Pancreas (tissue), 10 donors: ENCODE measurements at regions not wholly inside any gene's neighbourhood (a gene's known extent, or its start where the extent isn't known, plus 50 kb on each side); places are given as distances from the start of the nearest gene placed in this dataset.

Experiments used
- ATAC-seq, 4 donors: fragments of 200-7000 bp; cut with Tn5 transposase; one replicate each; pipeline versions ENCODE4 v1.8.0 to v1.9.1; 2020; ENCODE audit warnings: mild to moderate bottlenecking in 4 of 4, moderate library complexity in 4 of 4
- DNase-seq, 6 donors: peaks; one replicate each; pipeline ENCODE4 v3.0.0-alpha.2; 2020
- FAIRE-seq: peaks from 2 replicates; lab custom pipeline; 2012; peaks lifted over from hg19 to GRCh38; lab: Jason Lieb, UNC
- H3K27ac ChIP-seq, 4 donors: fragments of 200-600 bp; sonication (generic); 1 replicate in 3 of 4; 2 replicates in 1 of 4; pipeline versions ENCODE4 v1.5.0 to v1.8.0; 2020
- H3K27me3 ChIP-seq, 4 donors: fragments of 200-600 bp; one replicate each; pipeline ENCODE4 v1.8.0; 2021
- H3K36me3 ChIP-seq, 3 donors: fragments of 200-600 bp; sonication (generic) in 1 of 3; one replicate each; pipeline versions ENCODE4 v1.5.0 to v1.8.0; 2020 to 2021
- H3K4me1 ChIP-seq, 3 donors: fragments of 200-600 bp; one replicate each; pipeline ENCODE4 v1.8.0; 2021
- H3K4me3 ChIP-seq, 4 donors: fragments of 200-600 bp; sonication (generic) in 2 of 4; one replicate each; pipeline versions ENCODE4 v1.5.0 to v1.8.0; 2020 to 2021
- H3K9me3 ChIP-seq, 4 donors: fragments of 200-600 bp; one replicate each; pipeline ENCODE4 v1.8.0; 2021
- CTCF ChIP-seq, 4 donors: fragments of 200-600 bp; sonication (generic) in 3 of 4; IDR thresholded peaks; one replicate each; pipeline versions ENCODE4 v1.5.0 to v1.8.0; 2021; ENCODE audit warnings: antibody characterized with exemption in 4 of 4
- WGBS, 2 donors: extraction: QIAGEN DNeasy Blood & Tissue Kit; methylation state at CpG; one replicate each; pipeline ENCODE4 v1.1.7; 2013; 5-methylcytosine and 5-hydroxymethylcytosine counted together
- intact Hi-C, 3 donors: fragments of 100-400 bp; cut with DNase I; formaldehyde crosslinking; loops; one replicate each; pipeline versions ENCODE4 v1.11.1 to v1.14.2; 2022
- donor health status: healthy with polysubstance abuse.
- donor health status: DM: no; HTN: no; CAD: no; lungs with moderate emphysema.
- donor health status: DM: no; HTN: no; CAD: no.
- donor health status: control.
- donor health status: control.
- donor health status: Bipolar disorder and iron deficiency.
- donor health status: DM: yes; HTN: yes; CAD: no.
- donor health status: DM: no; HTN: no; CAD: no.
- donor health status: DM: no; HTN: no; CAD: no.
- donor health status: DM: yes; HTN: yes; CAD: no.

DNA sequence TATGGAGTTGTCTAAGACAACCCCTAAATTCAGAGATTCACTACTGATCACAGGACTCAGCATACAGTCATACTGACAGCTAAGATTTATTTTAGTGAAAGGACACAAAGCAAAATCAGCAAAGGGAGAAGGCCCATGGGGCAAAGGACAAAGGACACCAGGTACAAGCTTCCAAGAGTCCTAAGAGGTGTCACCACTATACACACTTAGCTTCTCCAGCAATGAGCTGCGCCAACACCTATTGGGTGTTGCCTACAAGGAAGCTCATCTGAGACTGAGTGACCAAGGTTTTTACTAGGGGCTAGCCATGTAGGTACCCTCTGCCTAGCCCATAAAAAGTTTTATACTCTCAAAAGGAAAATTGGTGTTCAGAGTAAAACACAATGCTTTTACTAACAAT, 55.4 kb upstream of the PABPC1L2A start:
- 86 to 90% methylated on average over 1 of the region's 1 CpG for WGBS, 2 donors
- TF ChIP-seq CTCF (IDR thresholded peaks at IDR 0.05): no peak
- Histone ChIP-seq H3K27ac (no peak overlapping the region), H3K4me3 (no peak overlapping the region), H3K9me3 (no peaks in the 10 kb centered on the region), H3K36me3 (no peaks in the 10 kb centered on the region), H3K4me1 (no peaks in the 10 kb centered on the region), H3K27me3 (peaks cover 0 to 22% (median 0%) of the 10 kb centered on the region in 4 donors)
- FAIRE-seq (no peak), DNase-seq (no peak), ATAC-seq (no peak)
- intact Hi-C loops: no loop called here

DNA sequence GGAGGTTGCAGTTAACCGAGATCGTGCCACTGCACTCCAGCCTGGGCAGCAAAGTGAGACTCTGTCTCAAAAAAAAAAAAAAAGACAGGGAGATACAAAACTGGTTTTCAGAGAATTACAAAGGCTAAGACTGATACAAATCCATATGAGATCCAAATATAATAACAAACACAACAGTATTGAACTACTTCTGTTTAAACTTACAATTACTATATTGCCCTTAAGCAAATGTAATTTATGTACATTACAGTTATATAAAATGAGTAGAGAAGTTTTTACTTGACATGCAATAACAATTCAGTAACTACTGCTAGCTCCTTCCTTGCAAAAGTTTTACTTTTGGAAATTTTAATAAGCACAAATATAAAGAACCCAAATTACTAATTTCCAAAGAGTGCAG, 52.6 kb upstream of the PABPC1L2A start:
- TF ChIP-seq CTCF (IDR thresholded peaks at IDR 0.05): no peak
- DNase-seq (no peak), FAIRE-seq (peak; percentile 56), ATAC-seq (no peak)
- Histone ChIP-seq H3K27ac (no peak overlapping the region), H3K9me3 (no peaks in the 10 kb centered on the region), H3K27me3 (peaks cover 0 to 44% (median 0%) of the 10 kb centered on the region in 4 donors), H3K4me3 (no peak overlapping the region), H3K36me3 (no peaks in the 10 kb centered on the region), H3K4me1 (no peaks in the 10 kb centered on the region)
- WGBS, 2 donors: 70 to 88% methylated on average over 2 of the region's 2 CpGs
- intact Hi-C loops: no loop called here

DNA sequence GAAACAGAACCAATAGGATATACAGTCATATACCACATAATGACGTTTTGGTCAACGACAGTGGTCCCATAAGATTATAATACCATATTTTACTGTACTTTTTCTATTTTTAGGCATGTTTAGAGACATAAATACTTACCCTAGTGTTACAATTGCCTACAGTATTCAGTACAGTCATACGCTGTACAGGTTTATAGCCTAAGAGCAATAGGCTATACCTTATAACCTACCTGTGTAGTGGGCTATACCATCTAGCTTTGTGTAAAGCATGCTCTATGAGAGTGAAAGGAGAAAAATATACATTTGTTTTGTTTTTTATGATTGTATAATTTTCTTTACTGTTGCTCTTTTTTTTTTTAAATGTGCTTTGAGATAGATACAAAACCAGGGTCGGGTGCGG, 52.0 kb upstream of the PABPC1L2A start:
- 69 to 70% methylated on average over 5 of the region's 5 CpGs for WGBS, 2 donors

More for the DNA sequence above, 52.0 kb upstream of the PABPC1L2A start:
- Histone ChIP-seq H3K9me3 (no peaks in the 10 kb centered on the region), H3K4me3 (no peak overlapping the region), H3K27me3 (peaks cover 0 to 44% (median 0%) of the 10 kb centered on the region in 4 donors), H3K4me1 (no peaks in the 10 kb centered on the region), H3K27ac (no peak overlapping the region), H3K36me3 (no peaks in the 10 kb centered on the region)
- no peak for DNase-seq
- no peak for TF ChIP-seq CTCF (IDR thresholded peaks at IDR 0.05)
- FAIRE-seq: no peak
- intact Hi-C loops: no loop called here
- no peak for ATAC-seq
